8988T (cell line): ENCODE measurements at regions not wholly inside any gene's neighbourhood (a gene's known extent, or its start where the extent isn't known, plus 50 kb on each side); places are given as distances from the start of the nearest gene placed in this dataset.
"Not testable (repeated sequence)": the region's sequence is repeated elsewhere in the genome, so short reads cannot be mapped to it uniquely, and the experiment has no call there.

Experiments
- DNase-seq: peaks from one replicate; pipeline ENCODE4 v3.0.0; 2011

DNA sequence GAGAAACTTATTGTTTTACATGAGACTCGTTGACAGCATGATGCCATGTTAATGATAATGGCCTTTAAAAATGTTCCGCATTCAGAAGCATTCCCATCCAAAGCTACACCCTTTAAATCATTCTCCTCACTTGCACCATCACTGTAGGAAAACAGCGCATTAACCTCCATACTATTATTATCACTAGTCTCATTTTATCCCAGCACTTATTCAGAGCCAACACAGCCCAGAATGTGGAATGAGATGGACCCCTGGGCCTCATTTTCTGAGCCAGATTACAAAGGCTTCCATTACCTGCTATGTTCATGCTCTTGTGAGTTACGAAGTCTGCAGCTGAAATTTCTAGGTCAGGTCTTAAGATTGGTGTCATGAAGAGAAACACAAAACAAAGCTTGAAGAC, 159.4 kb downstream of the HS3ST3A1 start:
- no peak for DNase-seq

DNA sequence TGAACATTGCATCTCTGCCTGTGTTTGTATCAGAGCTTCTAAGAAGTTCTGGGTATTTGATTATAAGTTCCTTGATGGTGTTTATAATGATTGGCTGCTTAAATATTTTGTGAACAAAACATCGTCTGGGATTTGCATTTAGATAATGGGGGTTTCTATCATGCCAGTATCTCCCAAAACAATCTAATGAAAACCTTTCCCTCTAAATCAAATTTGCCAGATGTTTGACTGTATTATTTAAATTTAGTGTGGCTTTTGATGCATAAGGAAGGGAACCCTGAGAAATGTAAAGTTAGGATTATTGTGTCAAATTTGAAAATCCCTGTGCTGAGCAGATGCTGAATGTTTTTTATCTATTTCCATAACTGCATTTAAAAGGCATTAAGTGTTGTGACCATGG, 159.9 kb downstream of the HS3ST3A1 start:
- no peak for DNase-seq

DNA sequence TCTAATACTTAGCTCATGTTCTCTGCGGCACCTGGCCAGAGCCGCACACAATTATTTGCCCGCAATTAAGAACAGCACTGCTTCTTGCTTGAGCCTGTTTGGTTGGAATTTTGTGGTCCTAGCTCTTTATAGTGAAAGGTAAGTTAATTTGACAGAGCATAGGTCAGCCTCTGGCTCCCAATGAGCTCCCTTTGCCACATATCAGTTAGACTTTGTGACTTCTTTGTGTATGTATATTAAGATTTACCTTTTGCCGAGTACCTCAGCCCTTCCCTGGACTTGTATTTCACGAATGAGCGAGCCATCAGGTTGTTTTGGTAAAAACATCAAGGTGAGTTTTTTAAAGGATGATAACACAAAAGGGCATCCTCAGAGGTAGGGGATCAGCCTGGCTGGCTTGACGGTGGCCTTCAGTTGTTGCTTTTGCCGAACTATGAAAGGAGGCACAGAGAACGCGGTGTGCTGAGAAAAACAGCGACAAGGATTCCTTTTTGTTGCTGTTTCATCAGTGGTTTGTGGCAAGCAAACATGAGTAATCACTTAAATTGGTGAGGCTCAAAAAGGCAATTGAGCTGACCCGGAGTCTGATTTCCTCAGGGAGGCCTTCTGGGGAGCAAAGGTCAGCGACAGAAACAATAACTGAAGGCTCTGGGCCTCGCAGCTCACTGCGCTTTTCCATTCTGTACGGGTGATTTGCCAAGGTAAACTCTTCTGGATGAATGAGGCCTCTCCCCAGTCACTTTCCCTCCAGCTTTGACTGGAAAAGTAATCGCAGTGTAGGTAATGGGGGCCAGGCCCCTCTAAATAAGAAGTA, 163.6 kb downstream of the HS3ST3A1 start:
- no peak for DNase-seq

DNA sequence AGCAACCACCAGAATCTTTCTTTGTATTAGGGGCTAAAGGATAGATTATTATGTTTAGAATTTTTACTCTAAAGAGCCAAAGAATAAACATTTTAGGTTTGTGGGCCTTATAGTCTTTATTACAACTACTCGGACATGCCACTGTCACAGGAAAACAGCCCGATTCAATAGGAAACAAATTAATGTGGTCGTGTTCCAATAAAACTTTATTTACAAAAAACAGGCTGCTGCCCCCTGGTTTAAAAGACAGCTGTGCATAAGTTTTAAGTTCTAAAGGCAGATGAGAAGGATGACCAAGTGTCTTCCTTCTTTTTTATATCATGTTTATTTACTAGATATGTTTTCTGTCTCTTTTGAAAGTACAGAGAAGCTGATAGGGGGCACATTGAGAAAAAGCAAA, 166.5 kb downstream of the HS3ST3A1 start:
- DNase-seq, result no peak

- no peak for DNase-seq
Observed at GRCh38 chr17:13429201-13429600, 172.5 kb downstream of the HS3ST3A1 start.

DNA sequence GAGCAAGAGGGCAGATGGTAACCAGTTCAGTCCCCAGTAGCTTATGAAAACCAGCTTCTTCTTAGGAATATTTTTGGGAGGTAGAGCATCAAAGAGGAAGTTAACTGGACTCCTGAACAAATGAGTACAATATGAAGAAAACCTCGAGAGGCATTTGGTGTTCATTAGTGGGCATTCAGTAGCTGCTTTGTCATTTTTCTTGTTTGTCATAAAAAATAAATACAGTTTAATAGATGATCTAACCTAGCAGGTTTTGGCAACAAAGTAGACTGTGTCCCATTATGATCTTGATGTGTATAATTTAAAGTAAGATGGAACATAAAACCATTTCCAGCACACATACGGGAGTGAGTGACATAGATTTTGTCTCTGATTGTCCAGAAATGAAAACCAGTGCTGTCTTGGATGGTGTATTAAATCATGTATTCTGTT, 173.1 kb downstream of the HS3ST3A1 start:
- no peak for DNase-seq

GRCh38 chr17:13426991-13427390, 174.7 kb downstream of the HS3ST3A1 start:
- no peak for DNase-seq

DNA sequence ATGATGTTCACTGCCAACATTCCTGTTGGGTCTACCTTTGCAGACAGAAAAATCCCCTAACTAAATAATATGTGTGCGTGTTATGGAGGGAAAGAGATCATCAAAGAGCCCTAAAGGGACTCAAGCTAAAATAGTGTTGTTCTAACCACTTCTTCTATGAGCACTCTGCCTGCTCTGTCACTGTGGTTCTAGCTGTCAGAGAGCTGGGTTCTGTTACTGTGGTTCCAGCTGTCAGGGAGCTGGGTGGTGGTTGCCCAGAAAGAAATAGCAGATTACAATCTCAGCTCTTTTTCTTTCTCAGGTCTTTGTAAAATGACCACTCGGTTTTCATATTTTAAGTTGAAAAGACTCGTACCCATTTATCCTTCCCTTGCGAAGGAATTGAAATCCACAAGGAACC, 176.3 kb downstream of the HS3ST3A1 start:
- no peak for DNase-seq

- DNase-seq, result no peak
Observed at GRCh38 chr17:13421581-13422130, 180.1 kb downstream of the HS3ST3A1 start.

- DNase-seq, result no peak
Observed at GRCh38 chr17:13420878-13421277, 180.9 kb downstream of the HS3ST3A1 start.

DNA sequence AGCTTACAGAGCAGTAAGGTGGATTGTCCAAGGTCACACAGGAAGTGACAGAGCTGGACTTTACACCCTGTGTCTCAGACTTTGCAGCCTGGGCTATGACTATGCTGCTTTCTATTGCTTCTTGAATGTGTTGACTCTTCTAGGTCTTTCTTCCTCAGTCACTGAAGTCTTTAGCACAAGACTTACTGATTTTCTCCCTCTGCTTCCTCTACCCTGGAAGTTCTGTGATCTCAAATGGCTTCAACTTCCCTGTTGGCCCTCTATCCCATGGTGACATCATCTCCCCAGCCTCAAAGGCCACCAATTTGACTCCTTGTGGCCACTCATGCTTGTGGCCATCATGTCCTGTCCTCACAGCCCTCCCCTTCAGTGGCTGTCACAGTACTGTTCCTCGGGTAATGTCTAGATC, 181.3 kb downstream of the HS3ST3A1 start:
- DNase-seq, result no peak

DNA sequence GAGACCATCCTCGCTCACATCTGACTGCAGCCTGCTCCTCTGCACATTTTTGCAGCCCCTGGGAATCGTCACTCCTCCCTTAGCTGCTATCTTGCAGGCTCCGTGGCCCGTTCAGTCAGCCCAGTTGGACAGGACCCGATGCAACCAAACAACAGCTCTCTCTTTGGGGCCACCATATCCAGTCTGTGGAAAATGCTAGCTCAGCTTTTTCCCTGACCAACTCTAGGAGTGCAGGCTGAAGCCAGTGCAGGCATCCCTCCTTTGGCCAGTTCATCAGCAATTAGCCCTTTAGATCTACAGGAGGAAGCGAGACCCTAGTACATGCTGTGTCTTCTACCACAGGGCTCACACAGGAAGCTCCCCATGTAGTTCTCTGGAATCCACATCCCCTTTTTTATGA, 182.1 kb downstream of the HS3ST3A1 start:
- DNase-seq, result no peak

DNA sequence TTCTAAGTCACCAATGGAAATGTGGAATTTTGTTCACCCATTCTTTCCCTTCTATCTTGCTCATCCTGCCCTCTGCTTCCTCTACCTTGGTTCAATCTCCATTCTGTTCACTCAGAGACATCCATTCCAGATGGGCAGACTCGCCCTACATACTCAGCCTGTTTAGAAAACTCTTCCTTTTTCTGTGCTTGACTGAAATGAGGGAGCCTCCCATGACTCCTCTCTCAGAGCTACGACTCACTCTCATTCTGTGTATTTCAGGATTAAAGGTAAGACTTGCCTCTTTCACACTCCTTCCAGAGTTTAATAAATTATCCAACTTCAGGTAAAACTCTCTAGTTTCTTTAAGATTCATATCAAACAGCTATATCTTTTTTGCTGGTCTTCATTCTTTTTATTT, 182.8 kb downstream of the HS3ST3A1 start:
- no peak for DNase-seq

DNA sequence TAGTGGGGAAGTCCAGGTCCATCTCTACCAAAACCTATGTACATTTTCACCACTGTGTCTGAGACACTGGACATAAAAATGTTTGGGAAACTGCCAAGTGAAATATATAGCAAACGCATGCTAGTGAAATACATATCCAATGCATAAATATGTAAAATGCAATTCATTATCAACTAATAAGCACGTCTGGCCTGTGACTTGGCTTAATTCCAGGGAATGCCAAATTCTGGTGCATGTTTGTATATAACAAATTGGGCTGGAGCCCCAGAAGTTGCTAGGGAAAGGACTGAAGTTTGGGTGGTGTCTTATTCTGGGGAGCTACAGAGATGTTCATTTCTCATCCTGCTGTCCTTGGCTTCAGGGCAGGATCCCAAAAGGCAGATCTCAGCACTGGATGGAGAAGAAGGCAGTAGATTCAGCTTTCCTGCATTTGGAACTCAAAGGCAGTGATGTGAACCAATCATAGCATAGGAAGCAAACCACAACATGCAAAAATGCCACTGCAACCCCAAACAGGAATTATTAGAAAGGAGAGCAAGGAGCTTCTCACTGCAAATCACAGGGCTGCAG, 184.3 kb downstream of the HS3ST3A1 start:
- no peak for DNase-seq

DNA sequence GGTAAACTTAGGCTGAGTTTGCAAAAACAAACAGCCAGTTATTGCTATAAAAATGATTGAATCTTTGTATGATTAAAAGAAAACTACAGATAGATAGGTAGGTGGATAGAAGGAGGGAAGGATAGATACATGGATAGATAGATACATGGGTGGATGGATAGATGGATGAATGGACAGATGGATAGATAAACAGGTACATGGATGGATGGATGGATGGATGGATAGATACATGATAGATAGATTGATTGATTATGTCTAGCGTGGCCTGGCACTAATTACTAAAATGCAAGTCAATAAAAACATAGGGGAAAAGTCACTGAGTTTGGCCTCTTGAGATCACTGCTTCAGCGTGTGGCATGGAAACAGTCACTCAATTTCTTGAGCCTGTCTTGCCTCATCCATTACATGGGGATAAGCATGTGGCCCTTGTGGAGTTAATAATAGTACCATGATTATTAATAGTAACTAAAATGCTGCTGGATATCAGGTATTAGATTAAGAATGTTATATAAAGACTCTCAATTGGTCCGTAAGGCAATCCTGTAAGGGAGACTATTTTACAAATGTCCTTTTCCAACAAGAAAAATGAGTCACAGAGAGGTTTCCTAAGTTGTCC, 184.9 kb downstream of the HS3ST3A1 start:
- DNase-seq, result no peak

DNA sequence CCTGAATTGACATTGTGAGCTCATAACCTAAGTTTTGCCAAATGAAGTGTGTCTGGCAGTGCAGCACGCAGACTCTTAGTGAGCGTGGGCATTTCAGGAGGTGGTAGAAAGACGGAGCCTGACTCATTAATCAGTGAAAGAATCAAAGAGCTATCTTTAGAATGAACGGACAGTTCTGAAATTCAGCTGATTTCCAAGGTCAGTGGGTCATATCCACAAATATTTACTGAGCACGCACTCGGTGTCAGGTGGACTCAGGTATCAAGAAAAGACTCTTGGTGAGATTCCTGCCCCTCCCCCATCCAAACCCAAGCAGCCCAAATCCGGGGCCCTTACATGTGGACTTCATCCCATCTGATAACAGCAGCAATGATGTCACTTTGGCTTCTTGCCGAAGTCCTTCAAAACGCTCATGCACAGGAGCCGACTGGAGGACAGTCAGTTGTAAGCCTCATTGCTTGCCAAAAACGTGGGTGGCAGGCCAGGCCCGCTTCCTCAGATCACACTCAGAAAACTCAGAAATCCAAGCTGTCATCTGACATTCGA, 185.8 kb downstream of the HS3ST3A1 start:
- no peak for DNase-seq

GRCh38 chr17:13415200-13415599, 186.5 kb downstream of the HS3ST3A1 start:
- DNase-seq, result not testable (repeated sequence)

GRCh38 chr17:13413001-13413400, 188.7 kb downstream of the HS3ST3A1 start:
- DNase-seq, result no peak

DNA sequence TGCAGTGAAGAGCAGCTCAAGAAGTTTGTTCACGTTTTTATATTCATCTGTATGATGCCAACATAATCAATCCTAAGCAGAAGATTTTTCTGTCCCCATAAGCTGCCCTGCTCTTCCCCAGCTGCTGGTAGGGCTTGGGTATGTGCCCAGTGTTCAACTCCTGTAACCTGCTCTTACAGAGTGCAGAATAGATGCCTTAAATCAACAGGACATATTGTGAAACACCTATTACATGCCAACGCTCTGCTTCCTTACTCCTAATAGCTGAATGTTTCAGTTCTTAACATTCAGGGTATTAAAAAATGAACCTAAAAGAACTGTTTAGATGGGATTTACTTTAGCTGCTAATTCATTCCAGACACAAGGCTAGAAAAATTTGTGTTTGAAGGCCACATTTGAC, 190.9 kb downstream of the HS3ST3A1 start:
- no peak for DNase-seq

GRCh38 chr17:13410214-13410613, 191.5 kb downstream of the HS3ST3A1 start:
- no peak for DNase-seq

GRCh38 chr17:13409455-13409854, 192.3 kb downstream of the HS3ST3A1 start:
- no peak for DNase-seq

GRCh38 chr17:13407381-13407780, 194.3 kb downstream of the HS3ST3A1 start:
- no peak for DNase-seq

- no peak for DNase-seq
Observed at GRCh38 chr17:13405807-13406206, 195.9 kb downstream of the HS3ST3A1 start.

GRCh38 chr17:13405080-13405479, 196.6 kb downstream of the HS3ST3A1 start:
- no peak for DNase-seq
